ENCODE measurements at regions not wholly inside any gene's neighbourhood (a gene's known extent, or its start where the extent isn't known, plus 50 kb on each side); places are given as distances from the start of the nearest gene placed in this dataset.

DNA sequence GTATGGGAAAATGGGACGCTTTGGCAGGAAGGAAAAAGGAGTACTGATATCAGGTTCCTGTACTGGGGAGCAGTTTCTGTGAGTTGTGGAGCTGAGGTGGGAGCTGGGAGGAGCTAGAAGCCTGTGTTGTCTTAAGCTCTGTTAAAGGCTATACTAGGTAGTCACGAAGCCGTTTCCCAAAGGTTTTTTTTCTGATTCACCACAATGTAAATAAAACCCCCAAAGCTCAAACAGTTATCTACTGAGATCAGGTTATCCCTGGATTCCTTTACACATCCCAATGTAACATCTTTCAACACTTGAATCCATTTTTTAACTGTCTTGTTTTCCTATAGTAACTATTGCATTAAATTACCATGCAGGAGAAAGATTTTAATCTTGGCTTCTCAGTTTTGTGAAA lies 297.4 kb upstream of the SFRP2 start:
- H3K4me3 ChIP-seq (ENCODE audit: low read depth, low read length) = no peak overlapping the region
- DNase-seq (ENCODE audit: low read depth) = no peak
- no peak for TF ChIP-seq MYC (IDR thresholded peaks at IDR 0.05; ENCODE audit: low read depth, low read length)
- TF ChIP-seq, protein P1, sequence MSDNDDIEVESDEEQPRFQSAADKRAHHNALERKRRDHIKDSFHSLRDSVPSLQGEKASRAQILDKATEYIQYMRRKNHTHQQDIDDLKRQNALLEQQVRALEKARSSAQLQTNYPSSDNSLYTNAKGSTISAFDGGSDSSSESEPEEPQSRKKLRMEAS (IDR thresholded peaks at IDR 0.05; ENCODE audit: low read depth, low read length) = no peak
- no peak for TF ChIP-seq POLR2A (IDR thresholded peaks at IDR 0.05; ENCODE audit: extremely low read depth, insufficient read length)
- TF ChIP-seq, protein P2, sequence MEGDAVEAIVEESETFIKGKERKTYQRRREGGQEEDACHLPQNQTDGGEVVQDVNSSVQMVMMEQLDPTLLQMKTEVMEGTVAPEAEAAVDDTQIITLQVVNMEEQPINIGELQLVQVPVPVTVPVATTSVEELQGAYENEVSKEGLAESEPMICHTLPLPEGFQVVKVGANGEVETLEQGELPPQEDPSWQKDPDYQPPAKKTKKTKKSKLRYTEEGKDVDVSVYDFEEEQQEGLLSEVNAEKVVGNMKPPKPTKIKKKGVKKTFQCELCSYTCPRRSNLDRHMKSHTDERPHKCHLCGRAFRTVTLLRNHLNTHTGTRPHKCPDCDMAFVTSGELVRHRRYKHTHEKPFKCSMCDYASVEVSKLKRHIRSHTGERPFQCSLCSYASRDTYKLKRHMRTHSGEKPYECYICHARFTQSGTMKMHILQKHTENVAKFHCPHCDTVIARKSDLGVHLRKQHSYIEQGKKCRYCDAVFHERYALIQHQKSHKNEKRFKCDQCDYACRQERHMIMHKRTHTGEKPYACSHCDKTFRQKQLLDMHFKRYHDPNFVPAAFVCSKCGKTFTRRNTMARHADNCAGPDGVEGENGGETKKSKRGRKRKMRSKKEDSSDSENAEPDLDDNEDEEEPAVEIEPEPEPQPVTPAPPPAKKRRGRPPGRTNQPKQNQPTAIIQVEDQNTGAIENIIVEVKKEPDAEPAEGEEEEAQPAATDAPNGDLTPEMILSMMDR (IDR thresholded peaks at IDR 0.05; ENCODE audit: low read depth, low read length) = no peak

DNA sequence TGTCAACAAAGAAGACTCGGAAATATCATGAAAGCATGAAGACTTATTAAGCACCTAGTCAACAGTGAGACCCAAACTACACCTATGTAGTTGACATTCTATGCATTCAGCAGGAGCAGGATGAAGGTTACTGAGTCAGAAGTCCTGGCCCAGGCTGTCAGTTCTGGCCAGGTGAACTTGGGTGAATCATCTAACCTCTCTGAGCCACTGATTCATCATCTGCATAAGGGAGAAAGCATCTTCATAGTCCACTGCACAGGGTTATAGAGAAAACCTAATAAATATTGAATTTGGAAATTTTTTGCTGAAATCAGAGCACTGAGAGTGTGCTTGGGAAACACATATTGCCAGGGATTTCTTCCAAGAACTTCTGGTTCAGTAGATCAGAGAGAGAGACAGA lies 296.0 kb upstream of the SFRP2 start:
- no peak for DNase-seq (ENCODE audit: low read depth)
- TF ChIP-seq, protein P1 (IDR thresholded peaks at IDR 0.05; ENCODE audit: low read depth, low read length) = no peak
- TF ChIP-seq, protein P2 (IDR thresholded peaks at IDR 0.05; ENCODE audit: low read depth, low read length) = no peak
- no peak for TF ChIP-seq POLR2A (IDR thresholded peaks at IDR 0.05; ENCODE audit: extremely low read depth, insufficient read length)
- TF ChIP-seq MYC (IDR thresholded peaks at IDR 0.05; ENCODE audit: low read depth, low read length) = no peak
- H3K4me3 ChIP-seq (ENCODE audit: low read depth, low read length) = no peak overlapping the region

GRCh38 chr4:154082760-154083535 lies 294.1 kb upstream of the SFRP2 start:
- no peak overlapping the region for H3K4me3 ChIP-seq (ENCODE audit: low read depth, low read length)
- TF ChIP-seq, protein P2 (IDR thresholded peaks at IDR 0.05; ENCODE audit: low read depth, low read length) = peak; percentile 25
- no peak for TF ChIP-seq MYC (IDR thresholded peaks at IDR 0.05; ENCODE audit: low read depth, low read length)
- peak; percentile 12 for DNase-seq (ENCODE audit: low read depth)

DNA sequence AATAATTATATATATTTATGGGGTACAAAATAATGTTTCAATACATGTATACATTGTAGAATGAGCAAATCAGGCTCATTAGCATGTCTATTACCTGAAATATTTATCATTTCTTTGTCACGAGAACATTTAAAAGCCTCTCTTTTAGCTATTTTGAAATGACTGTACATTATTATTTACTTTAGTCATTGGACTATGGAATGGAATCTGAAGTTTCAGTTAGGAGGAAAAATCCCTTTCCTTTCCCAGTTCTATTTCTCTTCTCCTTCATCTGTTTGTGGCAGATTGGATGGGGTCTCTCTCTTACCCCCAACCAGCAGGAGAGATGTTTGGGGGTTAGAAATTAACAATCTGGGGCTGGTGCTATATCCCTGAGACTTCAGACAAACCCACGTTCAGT lies 292.5 kb upstream of the SFRP2 start:
- TF ChIP-seq MYC (IDR thresholded peaks at IDR 0.05; ENCODE audit: low read depth, low read length) = no peak
- TF ChIP-seq, protein P2 (IDR thresholded peaks at IDR 0.05; ENCODE audit: low read depth, low read length) = no peak
- H3K4me3 ChIP-seq (ENCODE audit: low read depth, low read length) = no peak overlapping the region
- no peak for DNase-seq (ENCODE audit: low read depth)

GRCh38 chr4:154078504-154079350 lies 289.8 kb upstream of the SFRP2 start:
- TF ChIP-seq, protein P1 (IDR thresholded peaks at IDR 0.05; ENCODE audit: low read depth, low read length) = no peak
- TF ChIP-seq POLR2A (IDR thresholded peaks at IDR 0.05; ENCODE audit: extremely low read depth, insufficient read length) (no peak), MYC (IDR thresholded peaks at IDR 0.05; ENCODE audit: low read depth, low read length) (no peak)
- TF ChIP-seq, protein P2 (IDR thresholded peaks at IDR 0.05; ENCODE audit: low read depth, low read length) = no peak
- DNase-seq (ENCODE audit: low read depth) = peak; percentile 23
- no peak overlapping the region for H3K4me3 ChIP-seq (ENCODE audit: low read depth, low read length)

Measured in NB4 (cell line).